SK-N-SH (cell line): ENCODE measurements at regions not wholly inside any gene's neighbourhood (a gene's known extent, or its start where the extent isn't known, plus 50 kb on each side); places are given as distances from the start of the nearest gene placed in this dataset.

Source experiments
- CTCF ChIA-PET: fragments of 300-600, 350-600 bp; formaldehyde crosslinking; extraction: SDS; loops from one replicate; lab custom pipeline; 2021; lab: Yijun Ruan, JAX
- POLR2A ChIA-PET: fragments of 350-600 bp; sonication (Branson Sonifier 250); formaldehyde crosslinking; extraction: SDS; loops from one replicate; lab custom pipeline; 2020; ENCODE audit warnings: antibody characterized with exemption, inconsistent platforms; lab: Yijun Ruan, JAX
- DNase-seq: peaks from one replicate; pipeline ENCODE4 v3.0.0; 2012
- H2AFZ ChIP-seq: fragments of 200-600 bp; sonication (generic); 2 replicates; pipeline ENCODE4 v1.8.1; 2016; ENCODE audit warnings: antibody characterized with exemption, mild to moderate bottlenecking, low read depth
- H3F3A ChIP-seq: fragments of 200-600 bp; sonication (generic); replicated peaks from 2 replicates; pipeline ENCODE3; 2016; ENCODE audit warnings: antibody characterized with exemption, mild to moderate bottlenecking; ENCODE audit not compliant: insufficient read depth
- H3K27ac ChIP-seq, 2 experiments: fragments of 200-500 bp in 1 of 2; fragments of 200-600 bp in 1 of 2; sonication (Bioruptor generic) in 1 of 2; sonication (generic), shearing (Covaris generic) in 1 of 2; 2 replicates each; pipeline versions ENCODE4 v1.5.1 to v1.6.1; 2014 to 2016; ENCODE audit warnings: low read depth in 2 of 2, inconsistent platforms in 1 of 2, low read length in 1 of 2, mild to moderate bottlenecking in 1 of 2, mixed read lengths in 1 of 2
- H3K27me3 ChIP-seq: fragments of 200-600 bp; sonication (generic), shearing (Covaris generic); 2 replicates; pipeline ENCODE4 v1.6.1; 2016; ENCODE audit warnings: mixed run types; ENCODE audit not compliant: insufficient read depth
- H3K36me3 ChIP-seq, 2 experiments: fragments of 200-500 bp in 1 of 2; fragments of 200-600 bp in 1 of 2; sonication (Bioruptor generic) in 1 of 2; sonication (generic) in 1 of 2; replicated peaks in 1 of 2; 2 replicates each; pipeline versions ENCODE3 to v1.5.1; 2014 to 2016; ENCODE audit warnings: low read length in 1 of 2, mild to moderate bottlenecking in 1 of 2; ENCODE audit not compliant: insufficient read depth in 2 of 2, control insufficient read depth in 1 of 2
- H3K4me1 ChIP-seq, 2 experiments: fragments of 200-500 bp in 1 of 2; fragments of 200-600 bp in 1 of 2; sonication (Bioruptor generic) in 1 of 2; sonication (generic), shearing (Covaris generic) in 1 of 2; 2 replicates each; pipeline versions ENCODE4 v1.5.1 to v1.6.1; 2014 to 2016; ENCODE audit warnings: low read depth in 1 of 2, low read length in 1 of 2, mixed run types in 1 of 2; ENCODE audit not compliant: insufficient read depth in 2 of 2, control insufficient read depth in 1 of 2
- H3K4me2 ChIP-seq: fragments of 200-600 bp; sonication (generic), shearing (Covaris generic); 2 replicates; pipeline ENCODE4 v1.6.1; 2017; ENCODE audit warnings: mixed run types
- H3K4me3 ChIP-seq, 2 experiments: fragments of 200-500 bp in 1 of 2; fragments of 200-600 bp in 1 of 2; sonication (Bioruptor generic) in 1 of 2; sonication (generic), shearing (Covaris generic) in 1 of 2; 2 replicates each; pipeline versions ENCODE4 v1.5.1 to v1.8.1; 2014 to 2016; ENCODE audit warnings: low read depth in 2 of 2, inconsistent platforms in 1 of 2, low read length in 1 of 2, mild to moderate bottlenecking in 1 of 2, mixed read lengths in 1 of 2, moderate library complexity in 1 of 2
- H3K79me2 ChIP-seq: fragments of 200-600 bp; sonication (generic); 2 replicates; pipeline ENCODE4 v1.8.1; 2017; ENCODE audit warnings: mild to moderate bottlenecking; ENCODE audit not compliant: insufficient read depth
- H3K9ac ChIP-seq: fragments of 200-600 bp; sonication (generic); 2 replicates; pipeline ENCODE4 v1.6.1; 2017; ENCODE audit warnings: mixed run types
- H3K9me2 ChIP-seq: fragments of 200-600 bp; sonication (generic); 2 replicates; pipeline ENCODE4 v1.6.1; 2017; ENCODE audit warnings: mixed run types
- H3K9me3 ChIP-seq: fragments of 200-600 bp; sonication (generic); 2 replicates; pipeline ENCODE4 v1.6.1; 2017; ENCODE audit warnings: mixed run types, mild to moderate bottlenecking, moderate library complexity
- H4K20me1 ChIP-seq: fragments of 200-600 bp; sonication (generic); 2 replicates; pipeline ENCODE4 v1.6.1; 2017; ENCODE audit warnings: mild to moderate bottlenecking, mixed run types; ENCODE audit not compliant: insufficient read depth
- CTCF ChIP-seq: fragments of 200-600 bp; sonication (generic); IDR thresholded peaks from 2 replicates; pipeline ENCODE4 v1.6.1; 2017; ENCODE audit warnings: antibody characterized with exemption, mild to moderate bottlenecking, moderate library complexity
- ELF1 ChIP-seq: IDR thresholded peaks from 2 replicates; pipeline ENCODE4 v1.4.0; 2012
- EP300 ChIP-seq, 2 experiments: IDR thresholded peaks; 2 replicates each; pipeline versions ENCODE4 v1.4.0 to v1.6.1; 2012; ENCODE audit warnings: borderline replicate concordance in 1 of 2, low read depth in 1 of 2, low read length in 1 of 2
- FOSL2 ChIP-seq: IDR thresholded peaks from 2 replicates; pipeline ENCODE4 v1.4.0; 2012; ENCODE audit warnings: low read depth, mild to moderate bottlenecking, moderate library complexity, borderline replicate concordance
- FOXM1 ChIP-seq: IDR thresholded peaks from 2 replicates; pipeline ENCODE4 v1.4.0; 2012; ENCODE audit warnings: low read depth, mild to moderate bottlenecking
- GATA2 ChIP-seq: sonication (generic); formaldehyde crosslinking; IDR thresholded peaks from 2 replicates; pipeline ENCODE4 v1.5.0; 2020; ENCODE audit warnings: mild to moderate bottlenecking, missing genetic modification reagents
- IRF3 ChIP-seq: fragments of 150-350 bp; IDR thresholded peaks from 2 replicates; pipeline ENCODE4 v1.6.1; 2016; ENCODE audit warnings: mild to moderate bottlenecking, low read depth, low read length
- JUND ChIP-seq: IDR thresholded peaks from 2 replicates; pipeline ENCODE4 v1.4.0; 2012
- MEF2A ChIP-seq: IDR thresholded peaks from 2 replicates; pipeline ENCODE4 v1.4.0; 2012; ENCODE audit warnings: low read depth, borderline replicate concordance
- MXI1 ChIP-seq: IDR thresholded peaks from 2 replicates; pipeline ENCODE4 v1.6.1; 2012; ENCODE audit warnings: mild to moderate bottlenecking, low read depth, low read length, improper control_type of control experiment
- POLR2AphosphoS5 ChIP-seq: IDR thresholded peaks from 2 replicates; pipeline ENCODE4 v1.6.1; 2012; ENCODE audit warnings: low read depth, low read length
- RAD21 ChIP-seq: IDR thresholded peaks from 2 replicates; pipeline ENCODE4 v1.6.1; 2012; ENCODE audit warnings: mild to moderate bottlenecking, low read length
- RFX5 ChIP-seq: IDR thresholded peaks from 2 replicates; pipeline ENCODE4 v1.6.1; 2012; ENCODE audit warnings: mild to moderate bottlenecking, improper control_type of control experiment, low read length
- RXRA ChIP-seq: IDR thresholded peaks from 2 replicates; pipeline ENCODE4 v1.4.0; 2012; ENCODE audit warnings: low read depth, mild to moderate bottlenecking, borderline replicate concordance
- SIN3A ChIP-seq: IDR thresholded peaks from 2 replicates; pipeline ENCODE4 v1.6.1; 2012; ENCODE audit warnings: low read depth, mild to moderate bottlenecking, low read length, moderate library complexity, borderline replicate concordance
- TAF1 ChIP-seq: IDR thresholded peaks from 2 replicates; pipeline ENCODE4 v1.6.1; 2012; ENCODE audit warnings: low read depth, mild to moderate bottlenecking, low read length, moderate library complexity, borderline replicate concordance
- TCF12 ChIP-seq: IDR thresholded peaks from 2 replicates; pipeline ENCODE4 v1.4.0; 2012
- TEAD4 ChIP-seq: IDR thresholded peaks from 2 replicates; pipeline ENCODE4 v1.4.0; 2012; ENCODE audit warnings: mild to moderate bottlenecking, borderline replicate concordance; ENCODE audit not compliant: insufficient read depth
- USF1 ChIP-seq: IDR thresholded peaks from 2 replicates; pipeline ENCODE4 v1.4.0; 2012; ENCODE audit warnings: low read depth, borderline replicate concordance
- USF2 ChIP-seq: fragments of 150-350 bp; IDR thresholded peaks from 2 replicates; pipeline ENCODE4 v1.6.1; 2017; ENCODE audit warnings: antibody characterized with exemption, low read length, low read depth, borderline replicate concordance
- ZBTB33 ChIP-seq: IDR thresholded peaks from 2 replicates; pipeline ENCODE4 v1.4.0; 2012; ENCODE audit warnings: low read depth, borderline replicate concordance
- WGBS: methylation state at CpG from one replicate; pipeline ENCODE4 v1.1.6; 2017; ENCODE audit warnings: low lambda C conversion rate; 5-methylcytosine and 5-hydroxymethylcytosine counted together

GRCh38 chr21:19535356-19535755 lies 1131.8 kb upstream of the TMPRSS15 start:
- no peak overlapping the region for H3K27ac ChIP-seq
- H3K36me3 ChIP-seq, result no peaks in the 10 kb centered on the region
- TF ChIP-seq RFX5 (no peak), TAF1 (no peak), ZBTB33 (no peak), IRF3 (no peak), RAD21 (no peak), MEF2A (no peak), SIN3A (no peak), TEAD4 (no peak), MXI1 (no peak), RXRA (no peak)
- DNase-seq, result no peak
- H3K9me3 ChIP-seq, result peaks cover under 1% of the 10 kb centered on the region; the same call in 1 of the 2 replicates
- H3K4me2 ChIP-seq, result no peak overlapping the region
- no peaks in the 10 kb centered on the region for H3K4me1 ChIP-seq
- H2AFZ ChIP-seq, result no peak overlapping the region
- ChIA-PET CTCF (no interaction called here), POLR2A (no interaction called here)
- H4K20me1 ChIP-seq, result no peaks in the 10 kb centered on the region
- WGBS, result 7% methylated on average over 3 of the region's 3 CpGs
- H3K9ac ChIP-seq, result no peak overlapping the region
- no peaks in the 10 kb centered on the region for H3K9me2 ChIP-seq
- no peak overlapping the region for H3K4me3 ChIP-seq
- no peaks in the 10 kb centered on the region for H3K27me3 ChIP-seq
- H3F3A ChIP-seq, result no peaks in the 10 kb centered on the region
- no peaks in the 10 kb centered on the region; the same call in 1 of the 2 replicates for H3K79me2 ChIP-seq

GRCh38 chr21:19537116-19537515 lies 1133.5 kb upstream of the TMPRSS15 start:
- no peaks in the 10 kb centered on the region; the same call in 1 of the 2 replicates for H3K9me3 ChIP-seq
- H3K79me2 ChIP-seq, result no peaks in the 10 kb centered on the region; the same call in 1 of the 2 replicates
- H3F3A ChIP-seq, result no peaks in the 10 kb centered on the region
- DNase-seq, result no peak
- H3K36me3 ChIP-seq, result no peaks in the 10 kb centered on the region
- CTCF ChIA-PET, result no interaction called here
- H3K4me1 ChIP-seq, result no peaks in the 10 kb centered on the region
- H3K4me3 ChIP-seq, result no peak overlapping the region
- H3K27me3 ChIP-seq, result no peaks in the 10 kb centered on the region
- H3K4me2 ChIP-seq, result no peak overlapping the region
- no peak overlapping the region for H2AFZ ChIP-seq
- WGBS, result 4% methylated on average over 2 of the region's 2 CpGs
- H3K9ac ChIP-seq, result no peak overlapping the region
- no peak overlapping the region for H3K27ac ChIP-seq
- H4K20me1 ChIP-seq, result no peaks in the 10 kb centered on the region
- POLR2A ChIA-PET, result no interaction called here
- no peaks in the 10 kb centered on the region for H3K9me2 ChIP-seq
- TF ChIP-seq POLR2AphosphoS5, result no peak
- TF ChIP-seq GATA2 (CRISPR knock-in tag), result no peak
- TF ChIP-seq FOXM1, result no peak
- TF ChIP-seq JUND, result no peak
- TF ChIP-seq EP300 (IDR thresholded peaks at IDR 0.05; ENCODE audit: borderline replicate concordance in 1 of 2, low read depth in 1 of 2, low read length in 1 of 2), result no peak
- TF ChIP-seq RXRA, result no peak
- TF ChIP-seq IRF3, result no peak
- no peak for TF ChIP-seq USF2
- TF ChIP-seq CTCF, result no peak
- no peak for TF ChIP-seq USF1
- TF ChIP-seq FOSL2, result no peak
- TF ChIP-seq TCF12, result no peak
- TF ChIP-seq SIN3A, result no peak
- no peak for TF ChIP-seq ELF1
